SU-DHL-6 (cell line): ENCODE measurements at regions not wholly inside any gene's neighbourhood (a gene's known extent, or its start where the extent isn't known, plus 50 kb on each side); places are given as distances from the start of the nearest gene placed in this dataset.

ENCODE experiments used
- CTCF ChIP-seq: fragments of 200-600 bp; sonication (generic); IDR thresholded peaks from one replicate; pipeline ENCODE4 v1.5.1; 2017; ENCODE audit warnings: antibody characterized with exemption, mild to moderate bottlenecking, low read length, moderate library complexity; ENCODE audit not compliant: insufficient read depth, poor library complexity, severe bottlenecking
- EZH2phosphoT487 ChIP-seq: fragments of 200-600 bp; sonication (generic), shearing (Covaris generic); conservative IDR thresholded peaks from 2 replicates; pipeline ENCODE4 v1.6.1; 2018; ENCODE audit warnings: mild to moderate bottlenecking, antibody characterized with exemption, low read length, moderate library complexity, mixed read lengths

GRCh38 chrX:15977644-15978043 is 123.0 kb upstream of the AP1S2 start:
- TF ChIP-seq EZH2phosphoT487 (no peak), CTCF (no peak)
